BJ (cell line): ENCODE measurements at regions not wholly inside any gene's neighbourhood (a gene's known extent, or its start where the extent isn't known, plus 50 kb on each side); places are given as distances from the start of the nearest gene placed in this dataset.

Experiments
- CTCF ChIA-PET: fragments of 350-600 bp; formaldehyde crosslinking; extraction: SDS; loops from one replicate; lab custom pipeline; 2021; ENCODE audit warnings: antibody characterized with exemption, inconsistent platforms; lab: Yijun Ruan, JAX
- POLR2A ChIA-PET: fragments of 300-600 bp; sonication (Branson Sonifier 250); formaldehyde crosslinking; extraction: SDS; loops from one replicate; lab custom pipeline; 2021; ENCODE audit warnings: antibody characterized with exemption; lab: Charles Lee
- DNase-seq: peaks from one replicate; pipeline ENCODE4 v3.0.0-alpha.2; 2011; ENCODE audit warnings: low read depth
- H3K27me3 ChIP-seq: 2 replicates; pipeline ENCODE4 v1.6.0; 2011; ENCODE audit warnings: low read length; ENCODE audit not compliant: control insufficient read depth, insufficient read depth
- H3K36me3 ChIP-seq: 2 replicates; pipeline ENCODE4 v1.5.1; 2011; ENCODE audit warnings: low read length; ENCODE audit not compliant: control insufficient read depth, insufficient read depth
- H3K4me3 ChIP-seq: 2 replicates; pipeline ENCODE4 v1.5.1; 2011; ENCODE audit warnings: low read depth, mild to moderate bottlenecking, control low read depth, low read length
- CTCF ChIP-seq: IDR thresholded peaks from 2 replicates; pipeline ENCODE4 v1.5.1; 2011; ENCODE audit warnings: low read depth, mild to moderate bottlenecking, control low read depth, inconsistent platforms, low read length, moderate library complexity; ENCODE audit not compliant: insufficient read depth

GRCh38 chr6:82712826-82713225, 349.2 kb downstream of the TPBG start:
- CTCF ChIA-PET, result interaction anchor here (0.6 to 1.7 kb wide), 2 partner anchors 189 to 341 kb away, joined by 3 to 4 read pairs; no protein-coding TSS in a partner anchor
- no peaks in the 10 kb centered on the region for H3K27me3 ChIP-seq
- no peak overlapping the region for H3K4me3 ChIP-seq
- no peaks in the 10 kb centered on the region for H3K36me3 ChIP-seq
- no peak for DNase-seq
- peak; percentile 17; the same call in 1 of the 2 replicates for TF ChIP-seq CTCF
- POLR2A ChIA-PET, result no interaction called here

- ChIA-PET CTCF (interaction anchor here (0.9 kb wide), 1 partner anchor 9 kb away, joined by 3 read pairs; no protein-coding TSS in a partner anchor), POLR2A (no interaction called here)
- H3K36me3 ChIP-seq, result no peaks in the 10 kb centered on the region
These were observed 344.6 kb downstream of the UBE3D start for GRCh38 chr6:82720992-82721391.

GRCh38 chr6:82735790-82736189, 329.9 kb downstream of the UBE3D start:
- ChIA-PET POLR2A (no interaction called here), CTCF (no interaction called here)
- DNase-seq, result no peak
- no peak for TF ChIP-seq CTCF
- Histone ChIP-seq H3K4me3 (no peak overlapping the region), H3K27me3 (no peaks in the 10 kb centered on the region), H3K36me3 (no peaks in the 10 kb centered on the region)

More at GRCh38 chr6:82720992-82721391, 344.6 kb downstream of the UBE3D start:
- TF ChIP-seq CTCF, result no peak
- Histone ChIP-seq H3K27me3 (no peaks in the 10 kb centered on the region), H3K4me3 (no peak overlapping the region)
- DNase-seq, result no peak

GRCh38 chr6:82737965-82738364, 327.7 kb downstream of the UBE3D start:
- TF ChIP-seq CTCF, result no peak
- DNase-seq, result no peak
- no peak overlapping the region for H3K4me3 ChIP-seq
- ChIA-PET CTCF (interaction anchor here (1.0 kb wide), 1 partner anchor 8 kb away, joined by 4 read pairs; no protein-coding TSS in a partner anchor), POLR2A (no interaction called here)
- no peaks in the 10 kb centered on the region for H3K36me3 ChIP-seq
- H3K27me3 ChIP-seq, result no peaks in the 10 kb centered on the region

GRCh38 chr6:82738773-82739172, 326.9 kb downstream of the UBE3D start:
- ChIA-PET POLR2A (no interaction called here), CTCF (interaction anchor here (0.6 to 1.1 kb wide), 3 partner anchors 9 to 319 kb away, joined by 3 to 4 read pairs (median 3); no protein-coding TSS in a partner anchor)
- no peak for TF ChIP-seq CTCF
- no peak for DNase-seq
- no peaks in the 10 kb centered on the region for H3K27me3 ChIP-seq
- H3K4me3 ChIP-seq, result no peak overlapping the region
- no peaks in the 10 kb centered on the region for H3K36me3 ChIP-seq
